ENCODE measurements at regions not wholly inside any gene's neighbourhood (a gene's known extent, or its start where the extent isn't known, plus 50 kb on each side); places are given as distances from the start of the nearest gene placed in this dataset.

DNA sequence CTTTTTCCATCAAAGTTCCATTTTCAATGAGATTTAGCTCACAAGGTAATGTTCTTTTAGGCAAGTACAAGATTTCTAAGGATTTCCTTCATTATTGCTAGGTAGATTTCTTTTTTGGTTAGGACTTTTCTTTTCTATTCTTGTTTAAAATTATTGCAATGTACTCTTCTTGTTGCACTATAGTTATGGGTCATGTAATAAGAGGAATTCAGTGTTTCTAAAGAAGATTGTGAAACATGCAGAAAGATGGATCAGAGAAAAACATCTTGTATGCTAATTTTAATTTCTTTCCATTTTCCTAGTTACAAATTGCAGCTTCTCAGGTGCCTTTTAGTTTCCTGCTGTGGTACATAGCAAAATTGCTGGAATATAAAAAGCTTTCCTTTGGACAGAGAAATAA is 56.1 kb downstream of the BTG1 start:
- Histone ChIP-seq H3K27me3 (ENCODE audit: control insufficient read depth, insufficient read depth, low read length) (no peaks in the 10 kb centered on the region), H3K4me3 (ENCODE audit: low read depth, low read length) (no peak overlapping the region), H3K9me3 (ENCODE audit: control insufficient read depth, insufficient read depth, low read depth, low read length) (no peaks in the 10 kb centered on the region), H3K9ac (ENCODE audit: low read length) (no peak overlapping the region), H3K36me3 (ENCODE audit: control insufficient read depth, insufficient read depth, low read length) (no peaks in the 10 kb centered on the region), H3K27ac (ENCODE audit: low read depth, low read length) (no peak overlapping the region), H3K4me1 (ENCODE audit: control insufficient read depth, insufficient read depth, low read length) (peaks cover under 1% of the 10 kb centered on the region; the same call in 1 of the 2 replicates)

DNA sequence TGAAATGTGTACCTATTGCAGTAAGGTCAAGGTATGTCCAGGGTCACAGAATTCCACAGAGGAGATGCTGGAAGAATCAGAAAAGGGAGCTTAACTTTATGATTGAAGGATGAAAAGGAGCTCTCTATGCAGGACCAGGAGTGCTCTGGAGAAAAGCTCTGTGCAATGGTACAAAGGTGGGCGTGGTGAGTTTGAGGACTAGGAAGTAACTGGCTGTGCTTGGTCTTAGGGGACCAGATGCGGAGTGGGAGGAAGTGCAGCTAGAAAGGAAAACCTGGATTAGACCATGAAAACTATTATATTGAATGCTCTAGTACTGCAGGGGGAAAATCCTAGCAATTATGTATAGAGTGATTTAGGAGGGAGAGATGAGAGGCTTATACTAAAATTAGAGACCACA is 56.8 kb downstream of the BTG1 start:
- H3K9me3 ChIP-seq (ENCODE audit: control insufficient read depth, insufficient read depth, low read depth, low read length) = no peaks in the 10 kb centered on the region
- no peaks in the 10 kb centered on the region for H3K36me3 ChIP-seq (ENCODE audit: control insufficient read depth, insufficient read depth, low read length)
- H3K4me1 ChIP-seq (ENCODE audit: control insufficient read depth, insufficient read depth, low read length) = no peaks in the 10 kb centered on the region; the same call in 1 of the 2 replicates
- H3K4me3 ChIP-seq (ENCODE audit: low read depth, low read length) = no peak overlapping the region
- no peak overlapping the region for H3K9ac ChIP-seq (ENCODE audit: low read length)
- H3K27ac ChIP-seq (ENCODE audit: low read depth, low read length) = no peak overlapping the region
- no peaks in the 10 kb centered on the region for H3K27me3 ChIP-seq (ENCODE audit: control insufficient read depth, insufficient read depth, low read length)

DNA sequence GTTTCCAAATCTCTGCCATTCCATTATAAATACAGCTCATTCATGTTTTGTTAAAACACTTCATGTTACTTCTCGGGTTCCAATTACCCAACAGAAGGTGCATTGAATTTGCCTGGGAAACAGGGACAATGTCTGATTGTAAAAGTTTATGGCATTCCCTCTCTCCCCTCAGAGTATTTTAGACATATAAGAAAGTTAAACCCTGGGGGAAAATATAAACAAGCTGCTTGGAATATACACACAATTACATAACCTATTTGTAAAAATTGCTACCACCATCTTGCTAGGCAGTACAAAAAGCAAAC is 60.0 kb downstream of the BTG1 start:
- H3K27ac ChIP-seq (ENCODE audit: low read depth, low read length) = no peak overlapping the region
- no peaks in the 10 kb centered on the region for H3K36me3 ChIP-seq (ENCODE audit: control insufficient read depth, insufficient read depth, low read length)
- H3K27me3 ChIP-seq (ENCODE audit: control insufficient read depth, insufficient read depth, low read length) = no peaks in the 10 kb centered on the region
- peaks cover 5% of the 10 kb centered on the region for H3K4me1 ChIP-seq (ENCODE audit: control insufficient read depth, insufficient read depth, low read length)
- H3K9me3 ChIP-seq (ENCODE audit: control insufficient read depth, insufficient read depth, low read depth, low read length) = no peaks in the 10 kb centered on the region
- no peak overlapping the region for H3K9ac ChIP-seq (ENCODE audit: low read length)
- H3K4me3 ChIP-seq (ENCODE audit: low read depth, low read length) = no peak overlapping the region

DNA sequence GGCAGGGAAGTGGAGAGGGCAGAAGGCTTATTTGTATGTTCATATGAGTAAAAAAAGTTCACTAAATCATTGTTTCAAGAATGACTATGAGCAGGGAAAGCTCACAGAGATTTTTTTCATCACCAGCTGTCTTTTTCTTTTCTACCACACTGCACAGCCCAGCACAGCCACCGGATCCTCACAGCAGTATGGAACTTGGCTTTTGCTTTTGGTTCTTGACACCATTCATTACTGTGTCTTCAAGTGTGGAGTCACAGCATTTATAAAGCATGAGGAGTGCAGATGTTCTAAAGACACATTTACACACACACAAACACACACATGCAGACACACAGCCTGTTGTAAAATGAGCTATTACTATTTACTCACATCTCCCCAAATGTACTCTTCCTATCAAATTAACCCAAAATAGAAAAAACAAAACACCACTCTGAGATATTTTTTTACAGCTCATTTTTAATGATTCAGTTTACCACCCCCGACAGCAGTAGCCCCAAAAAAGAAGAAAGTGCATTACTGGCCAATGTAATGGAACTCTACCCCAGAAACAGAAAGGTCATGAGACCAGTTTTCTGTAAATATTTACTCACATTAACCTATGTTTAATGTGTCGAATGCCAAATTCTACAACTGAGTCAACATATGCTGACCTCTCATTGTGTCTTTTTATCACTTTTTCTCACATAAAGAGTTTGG is 60.5 kb downstream of the BTG1 start:
- Histone ChIP-seq H3K9ac (ENCODE audit: low read length) (no peak overlapping the region), H3K27ac (ENCODE audit: low read depth, low read length) (no peak overlapping the region), H3K36me3 (ENCODE audit: control insufficient read depth, insufficient read depth, low read length) (no peaks in the 10 kb centered on the region), H3K27me3 (ENCODE audit: control insufficient read depth, insufficient read depth, low read length) (no peaks in the 10 kb centered on the region), H3K4me3 (ENCODE audit: low read depth, low read length) (no peak overlapping the region), H3K4me1 (ENCODE audit: control insufficient read depth, insufficient read depth, low read length) (peaks cover 5% of the 10 kb centered on the region), H3K9me3 (ENCODE audit: control insufficient read depth, insufficient read depth, low read depth, low read length) (no peaks in the 10 kb centered on the region)

DNA sequence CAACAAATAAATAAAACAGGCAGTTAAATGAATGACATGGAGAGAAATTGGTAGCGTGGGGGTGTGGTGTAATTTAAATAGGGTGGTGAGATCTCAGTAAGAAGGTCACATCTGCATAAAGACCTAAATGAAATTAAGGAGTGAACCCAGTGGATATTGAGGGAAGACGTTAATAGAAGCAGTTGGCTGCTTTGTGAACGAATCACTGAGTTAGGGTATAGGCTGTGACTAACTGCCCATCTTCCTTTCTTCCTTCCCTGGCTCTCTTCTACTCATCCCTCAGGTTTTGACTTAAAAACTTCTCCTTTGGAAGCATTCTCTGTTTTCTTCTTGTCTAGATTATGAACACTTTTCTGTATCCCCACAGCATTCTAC is 64.7 kb downstream of the BTG1 start:
- no peak overlapping the region for H3K27ac ChIP-seq (ENCODE audit: low read depth, low read length)
- H3K4me3 ChIP-seq (ENCODE audit: low read depth, low read length) = no peak overlapping the region; the same call in 1 of the 2 replicates
- no peaks in the 10 kb centered on the region for H3K27me3 ChIP-seq (ENCODE audit: control insufficient read depth, insufficient read depth, low read length)
- no peak overlapping the region for H3K9ac ChIP-seq (ENCODE audit: low read length)
- no peaks in the 10 kb centered on the region for H3K9me3 ChIP-seq (ENCODE audit: control insufficient read depth, insufficient read depth, low read depth, low read length)
- H3K36me3 ChIP-seq (ENCODE audit: control insufficient read depth, insufficient read depth, low read length) = no peaks in the 10 kb centered on the region
- peaks cover 5% of the 10 kb centered on the region for H3K4me1 ChIP-seq (ENCODE audit: control insufficient read depth, insufficient read depth, low read length)

DNA sequence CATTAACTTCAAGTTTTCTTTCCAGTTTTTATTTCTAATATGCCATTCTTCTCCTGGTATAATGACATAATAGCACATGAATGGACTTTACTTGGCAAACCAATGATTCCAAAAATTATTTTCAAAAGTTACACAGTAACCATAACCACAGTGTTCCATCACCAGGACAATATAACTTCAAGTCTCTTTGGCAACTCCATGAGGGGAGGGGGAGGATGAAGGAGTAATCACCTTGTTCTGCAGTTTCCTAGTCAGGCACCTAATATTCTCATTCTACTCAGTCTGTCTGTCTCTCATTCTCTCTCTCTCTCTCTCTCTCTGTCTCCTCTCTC is 66.6 kb downstream of the BTG1 start:
- no peaks in the 10 kb centered on the region for H3K9me3 ChIP-seq (ENCODE audit: control insufficient read depth, insufficient read depth, low read depth, low read length)
- H3K27ac ChIP-seq (ENCODE audit: low read depth, low read length) = no peak overlapping the region
- no peaks in the 10 kb centered on the region for H3K36me3 ChIP-seq (ENCODE audit: control insufficient read depth, insufficient read depth, low read length)
- H3K27me3 ChIP-seq (ENCODE audit: control insufficient read depth, insufficient read depth, low read length) = no peaks in the 10 kb centered on the region
- H3K4me1 ChIP-seq (ENCODE audit: control insufficient read depth, insufficient read depth, low read length) = peaks cover 12% of the 10 kb centered on the region; the same call in 1 of the 2 replicates
- H3K9ac ChIP-seq (ENCODE audit: low read length) = no peak overlapping the region
- no peak overlapping the region for H3K4me3 ChIP-seq (ENCODE audit: low read depth, low read length)

DNA sequence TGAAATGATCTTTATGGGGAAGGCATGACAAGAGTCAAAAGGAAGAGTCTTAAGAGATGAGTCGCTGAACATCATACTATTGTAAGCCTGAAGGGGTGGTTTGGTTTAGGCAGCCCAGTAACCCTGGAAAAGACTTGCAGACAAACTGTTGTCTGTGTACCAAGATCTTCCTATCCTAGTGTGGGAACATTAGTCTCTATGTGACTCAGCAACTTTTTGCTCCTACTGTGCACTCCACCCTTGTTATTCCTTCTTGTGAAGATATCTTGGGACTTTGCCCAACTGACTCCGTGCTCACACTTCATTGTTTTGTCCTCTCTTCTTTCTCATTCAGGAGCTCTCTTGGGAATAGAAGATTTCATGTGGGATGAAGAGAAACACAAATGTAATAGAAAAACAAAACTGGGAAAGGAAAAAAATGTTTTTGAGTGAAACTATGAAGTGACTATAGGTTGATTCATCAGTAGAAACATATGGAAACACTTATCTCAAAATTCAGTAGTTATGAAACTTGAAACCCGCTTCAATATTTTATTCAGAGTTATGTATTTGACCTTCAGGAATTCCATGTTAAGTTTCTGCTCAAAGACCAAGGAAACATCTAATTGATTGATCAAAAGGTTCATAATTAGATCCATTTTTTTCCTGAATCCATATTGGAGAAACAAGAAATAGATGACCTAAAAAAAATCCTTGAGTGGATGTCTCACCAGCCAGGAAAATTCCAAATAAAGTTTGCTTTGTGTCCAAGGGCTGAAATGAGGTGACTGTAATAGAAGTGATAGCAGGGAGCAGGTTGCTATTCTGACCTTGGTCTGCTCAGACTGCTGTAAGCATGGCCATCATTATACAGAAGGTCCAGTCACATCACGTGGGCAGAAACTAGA is 67.2 kb downstream of the BTG1 start:
- Histone ChIP-seq H3K27ac (ENCODE audit: low read depth, low read length) (no peak overlapping the region), H3K9ac (ENCODE audit: low read length) (no peak overlapping the region), H3K4me1 (ENCODE audit: control insufficient read depth, insufficient read depth, low read length) (peaks cover 12% of the 10 kb centered on the region; the same call in 1 of the 2 replicates), H3K27me3 (ENCODE audit: control insufficient read depth, insufficient read depth, low read length) (no peaks in the 10 kb centered on the region), H3K36me3 (ENCODE audit: control insufficient read depth, insufficient read depth, low read length) (no peaks in the 10 kb centered on the region), H3K9me3 (ENCODE audit: control insufficient read depth, insufficient read depth, low read depth, low read length) (no peaks in the 10 kb centered on the region), H3K4me3 (ENCODE audit: low read depth, low read length) (no peak overlapping the region)

DNA sequence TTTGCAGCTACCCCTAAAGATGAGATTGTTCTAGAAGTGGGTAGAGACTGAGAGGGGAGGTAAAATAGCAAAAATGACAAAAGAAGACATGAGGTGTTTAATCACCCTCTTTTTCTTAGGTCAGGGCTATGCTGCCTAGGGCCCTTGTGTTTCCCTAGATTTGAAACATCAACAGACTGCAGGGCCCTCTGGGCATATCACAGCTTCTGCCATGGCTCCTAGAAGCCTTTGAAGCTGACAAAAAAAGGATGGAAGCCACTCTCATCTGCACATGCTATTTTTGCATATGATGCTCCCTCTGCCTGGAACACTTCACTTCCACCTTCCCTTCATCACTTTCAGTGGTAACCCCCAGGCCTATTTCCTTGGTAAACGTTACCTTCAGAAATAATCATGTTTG is 68.1 kb downstream of the BTG1 start:
- H3K4me3 ChIP-seq (ENCODE audit: low read depth, low read length) = no peak overlapping the region
- H3K4me1 ChIP-seq (ENCODE audit: control insufficient read depth, insufficient read depth, low read length) = peaks cover 12% of the 10 kb centered on the region; the same call in 1 of the 2 replicates
- no peak overlapping the region for H3K9ac ChIP-seq (ENCODE audit: low read length)
- no peak overlapping the region for H3K27ac ChIP-seq (ENCODE audit: low read depth, low read length)
- H3K9me3 ChIP-seq (ENCODE audit: control insufficient read depth, insufficient read depth, low read depth, low read length) = no peaks in the 10 kb centered on the region
- H3K36me3 ChIP-seq (ENCODE audit: control insufficient read depth, insufficient read depth, low read length) = no peaks in the 10 kb centered on the region
- no peaks in the 10 kb centered on the region for H3K27me3 ChIP-seq (ENCODE audit: control insufficient read depth, insufficient read depth, low read length)

DNA sequence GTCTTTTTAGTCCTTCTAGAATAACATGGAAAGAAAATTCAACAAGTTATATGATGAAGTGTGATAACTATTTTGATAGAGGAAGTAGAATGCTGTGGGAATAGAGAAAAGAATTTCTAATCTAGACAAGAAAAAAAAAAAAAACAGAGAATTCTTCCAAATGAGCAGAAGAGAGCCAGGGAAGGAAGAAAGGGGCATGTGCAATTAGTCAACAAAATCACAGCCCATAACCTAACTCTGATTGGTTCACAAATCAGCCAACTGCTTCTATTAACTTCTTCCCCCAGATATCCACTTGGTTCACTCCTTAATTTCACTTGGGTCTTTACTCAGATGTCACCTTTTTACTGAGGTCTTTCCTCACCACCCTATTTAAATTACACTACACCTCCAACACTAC is 69.5 kb downstream of the BTG1 start:
- H3K27me3 ChIP-seq (ENCODE audit: control insufficient read depth, insufficient read depth, low read length) = no peaks in the 10 kb centered on the region
- H3K4me1 ChIP-seq (ENCODE audit: control insufficient read depth, insufficient read depth, low read length) = peaks cover 11% of the 10 kb centered on the region; the same call in 1 of the 2 replicates
- H3K27ac ChIP-seq (ENCODE audit: low read depth, low read length) = no peak overlapping the region
- no peak overlapping the region for H3K9ac ChIP-seq (ENCODE audit: low read length)
- no peaks in the 10 kb centered on the region for H3K36me3 ChIP-seq (ENCODE audit: control insufficient read depth, insufficient read depth, low read length)
- H3K4me3 ChIP-seq (ENCODE audit: low read depth, low read length) = no peak overlapping the region
- no peaks in the 10 kb centered on the region for H3K9me3 ChIP-seq (ENCODE audit: control insufficient read depth, insufficient read depth, low read depth, low read length)

DNA sequence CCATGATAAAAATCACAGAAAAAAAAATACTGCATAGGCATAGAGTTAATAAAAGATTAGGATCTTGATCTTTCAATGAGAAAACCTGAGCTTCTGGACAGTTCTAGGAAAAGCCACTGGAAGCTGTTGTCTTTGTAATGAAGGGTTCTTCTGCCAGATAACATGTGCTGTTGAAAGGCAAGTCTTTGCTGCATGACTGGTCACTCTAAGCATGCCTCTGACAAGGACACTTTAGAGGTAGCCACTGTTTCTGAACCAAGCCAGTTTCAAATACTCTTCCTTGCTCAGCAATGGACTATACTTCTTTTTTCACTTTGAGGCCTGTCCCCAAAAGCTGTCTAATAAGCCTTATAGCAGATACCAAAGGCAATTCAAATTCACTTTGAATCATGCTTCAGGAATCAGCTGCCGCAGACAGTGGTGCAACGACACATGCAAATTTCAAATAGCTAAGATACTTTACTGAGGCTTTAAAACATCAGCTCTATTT is 70.2 kb downstream of the BTG1 start:
- H3K27me3 ChIP-seq (ENCODE audit: control insufficient read depth, insufficient read depth, low read length) = no peaks in the 10 kb centered on the region
- H3K36me3 ChIP-seq (ENCODE audit: control insufficient read depth, insufficient read depth, low read length) = no peaks in the 10 kb centered on the region
- H3K9ac ChIP-seq (ENCODE audit: low read length) = no peak overlapping the region
- no peak overlapping the region for H3K27ac ChIP-seq (ENCODE audit: low read depth, low read length)
- no peak overlapping the region for H3K4me3 ChIP-seq (ENCODE audit: low read depth, low read length)
- peaks cover 7% of the 10 kb centered on the region; the same call in 1 of the 2 replicates for H3K4me1 ChIP-seq (ENCODE audit: control insufficient read depth, insufficient read depth, low read length)
- H3K9me3 ChIP-seq (ENCODE audit: control insufficient read depth, insufficient read depth, low read depth, low read length) = no peaks in the 10 kb centered on the region

DNA sequence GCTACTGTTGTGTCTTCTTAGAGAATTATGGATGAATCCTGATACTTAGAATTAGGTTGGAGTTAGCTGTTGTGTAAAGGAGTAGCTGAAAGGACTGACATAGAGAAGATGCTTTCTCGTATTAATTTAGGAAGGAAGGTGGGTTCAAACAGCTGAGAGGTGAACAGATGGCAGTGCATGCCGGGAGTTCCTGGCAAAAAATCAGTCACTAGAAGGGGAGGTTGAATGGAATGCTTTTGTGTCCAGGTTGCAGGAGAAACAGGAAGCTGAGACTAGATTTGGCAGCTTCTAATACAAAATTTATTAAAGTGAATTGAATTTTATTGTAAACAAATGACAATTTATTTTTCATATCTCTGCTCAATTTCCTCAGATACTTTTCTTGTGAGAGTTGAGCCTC is 70.8 kb downstream of the BTG1 start:
- H3K36me3 ChIP-seq (ENCODE audit: control insufficient read depth, insufficient read depth, low read length) = no peaks in the 10 kb centered on the region
- peaks cover 7% of the 10 kb centered on the region; the same call in 1 of the 2 replicates for H3K4me1 ChIP-seq (ENCODE audit: control insufficient read depth, insufficient read depth, low read length)
- H3K27me3 ChIP-seq (ENCODE audit: control insufficient read depth, insufficient read depth, low read length) = no peaks in the 10 kb centered on the region
- no peak overlapping the region for H3K9ac ChIP-seq (ENCODE audit: low read length)
- no peak overlapping the region for H3K4me3 ChIP-seq (ENCODE audit: low read depth, low read length)
- H3K27ac ChIP-seq (ENCODE audit: low read depth, low read length) = no peak overlapping the region
- no peaks in the 10 kb centered on the region for H3K9me3 ChIP-seq (ENCODE audit: control insufficient read depth, insufficient read depth, low read depth, low read length)

All from HUES6 (cell line).